ENCODE measurements at regions not wholly inside any gene's neighbourhood (a gene's known extent, or its start where the extent isn't known, plus 50 kb on each side); places are given as distances from the start of the nearest gene placed in this dataset.

DNA sequence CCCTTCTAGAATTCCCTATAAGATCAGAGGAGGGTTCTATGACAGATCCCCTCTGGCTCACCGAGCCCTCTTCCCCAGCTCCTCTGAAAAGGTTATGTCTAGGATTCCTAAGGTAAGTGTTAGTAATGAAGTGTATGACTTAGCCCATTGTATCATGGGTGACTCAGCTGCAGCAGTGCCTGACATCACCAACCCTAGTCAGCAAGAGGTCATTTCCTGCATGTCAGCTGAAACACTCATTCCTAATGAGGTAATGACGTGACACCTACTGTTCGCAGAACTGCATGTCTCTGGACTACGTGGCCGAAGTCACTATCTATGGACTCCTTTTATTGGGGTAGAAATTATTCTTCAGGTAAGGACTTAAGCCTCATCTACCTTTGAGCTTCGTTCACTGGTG is 196.1 kb upstream of the MYT1L start:
- H3K4me3 ChIP-seq (ENCODE audit: low read depth, low read length): no peak overlapping the region
- TF ChIP-seq, protein P1, sequence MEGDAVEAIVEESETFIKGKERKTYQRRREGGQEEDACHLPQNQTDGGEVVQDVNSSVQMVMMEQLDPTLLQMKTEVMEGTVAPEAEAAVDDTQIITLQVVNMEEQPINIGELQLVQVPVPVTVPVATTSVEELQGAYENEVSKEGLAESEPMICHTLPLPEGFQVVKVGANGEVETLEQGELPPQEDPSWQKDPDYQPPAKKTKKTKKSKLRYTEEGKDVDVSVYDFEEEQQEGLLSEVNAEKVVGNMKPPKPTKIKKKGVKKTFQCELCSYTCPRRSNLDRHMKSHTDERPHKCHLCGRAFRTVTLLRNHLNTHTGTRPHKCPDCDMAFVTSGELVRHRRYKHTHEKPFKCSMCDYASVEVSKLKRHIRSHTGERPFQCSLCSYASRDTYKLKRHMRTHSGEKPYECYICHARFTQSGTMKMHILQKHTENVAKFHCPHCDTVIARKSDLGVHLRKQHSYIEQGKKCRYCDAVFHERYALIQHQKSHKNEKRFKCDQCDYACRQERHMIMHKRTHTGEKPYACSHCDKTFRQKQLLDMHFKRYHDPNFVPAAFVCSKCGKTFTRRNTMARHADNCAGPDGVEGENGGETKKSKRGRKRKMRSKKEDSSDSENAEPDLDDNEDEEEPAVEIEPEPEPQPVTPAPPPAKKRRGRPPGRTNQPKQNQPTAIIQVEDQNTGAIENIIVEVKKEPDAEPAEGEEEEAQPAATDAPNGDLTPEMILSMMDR (IDR thresholded peaks at IDR 0.05; ENCODE audit: insufficient read depth, low read length): no peak
- no peak for DNase-seq (ENCODE audit: low read depth)

DNA sequence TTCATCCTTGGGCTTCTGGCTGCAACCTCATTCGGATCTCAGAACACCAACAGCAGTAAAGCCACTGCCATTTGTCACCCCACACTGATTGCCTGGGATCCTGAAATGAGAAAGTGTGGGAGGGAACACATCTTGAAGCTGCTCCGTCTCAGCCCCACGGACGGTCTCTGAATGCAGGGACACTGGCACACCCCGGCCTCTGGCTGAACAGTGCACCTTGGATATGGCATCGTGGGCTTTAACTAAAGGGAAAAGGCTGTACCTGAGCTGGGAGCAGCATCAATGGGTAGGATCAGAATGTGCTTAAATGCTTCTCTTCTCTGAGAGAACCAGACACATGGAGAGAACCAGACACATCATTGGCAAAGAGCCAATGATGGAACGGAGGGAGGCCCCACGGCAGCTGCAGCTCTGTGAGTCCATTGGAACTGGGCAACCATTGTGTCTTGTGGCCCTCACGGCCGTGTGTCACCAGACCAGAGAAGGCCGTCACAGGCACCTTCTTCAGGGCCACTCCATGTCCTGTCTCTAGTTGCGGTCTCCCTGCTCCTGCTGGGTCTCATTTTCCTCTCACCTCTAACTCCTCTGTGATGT is 193.4 kb upstream of the MYT1L start:
- H3K4me3 ChIP-seq (ENCODE audit: low read depth, low read length): no peak overlapping the region
- TF ChIP-seq, protein P1 (IDR thresholded peaks at IDR 0.05; ENCODE audit: insufficient read depth, low read length): no peak
- DNase-seq (ENCODE audit: low read depth): no peak

DNA sequence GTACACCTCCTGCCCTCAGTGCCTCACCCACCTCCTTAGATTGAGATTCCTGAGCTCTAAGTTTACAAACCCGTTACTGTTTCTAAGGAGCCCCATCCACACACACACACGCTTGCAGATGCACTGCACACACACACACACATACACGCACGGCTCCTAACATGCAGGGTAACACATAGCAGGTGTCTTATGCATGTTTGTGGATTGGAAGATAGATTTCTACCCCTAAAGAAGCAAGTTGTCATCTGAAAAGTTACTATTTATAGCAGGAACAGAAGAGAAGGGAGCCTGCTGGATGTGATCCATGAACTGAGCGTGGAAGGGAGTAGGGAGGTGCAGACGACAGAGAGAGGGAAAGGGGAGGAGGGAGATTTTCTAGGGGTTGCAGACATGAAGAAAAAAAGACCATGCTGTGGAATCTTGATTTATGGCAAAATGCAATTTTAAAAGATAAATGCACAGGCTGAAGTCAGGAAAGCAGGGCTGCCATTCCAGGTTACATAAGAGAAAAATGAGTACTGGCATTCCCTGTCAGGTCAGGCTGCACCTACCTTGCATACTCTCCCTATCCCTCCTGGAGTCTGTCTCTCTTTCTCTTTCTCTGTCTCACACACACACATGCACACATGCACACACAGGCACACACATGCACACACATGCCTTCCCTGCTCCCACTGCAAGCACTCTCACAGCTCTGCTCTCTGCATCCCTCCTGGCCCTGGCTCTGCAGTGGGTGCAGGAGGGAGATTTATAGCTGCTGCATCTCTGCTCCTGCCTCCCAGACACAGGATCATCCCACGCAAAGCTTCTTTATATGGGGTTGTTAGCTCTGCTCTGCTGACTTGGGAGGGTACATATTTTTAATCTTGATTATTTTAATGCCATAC is 192.6 kb upstream of the MYT1L start:
- DNase-seq (ENCODE audit: low read depth): no peak
- H3K4me3 ChIP-seq (ENCODE audit: low read depth, low read length): no peak overlapping the region
- TF ChIP-seq, protein P1 (IDR thresholded peaks at IDR 0.05; ENCODE audit: insufficient read depth, low read length): no peak

DNA sequence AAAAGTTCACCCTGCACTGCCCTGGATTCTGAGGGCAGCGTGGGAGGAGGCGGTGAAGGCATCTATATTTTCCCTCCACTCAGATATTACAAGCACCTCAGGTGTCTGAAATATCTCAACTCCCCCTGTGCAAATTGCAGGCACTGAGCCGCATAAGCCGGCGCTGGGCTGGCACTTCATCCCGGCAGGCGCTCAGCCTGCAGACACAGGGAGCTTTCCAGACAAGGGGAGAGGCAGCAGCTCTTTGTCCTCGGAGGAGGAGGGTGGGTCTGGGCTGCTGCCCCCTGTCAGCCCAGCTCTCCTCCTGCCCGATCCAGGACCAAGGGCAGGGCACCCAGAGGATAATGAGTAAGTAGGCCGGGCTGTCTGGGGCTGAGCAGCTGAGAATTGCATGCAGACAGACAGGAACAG is 189.3 kb upstream of the MYT1L start:
- H3K4me3 ChIP-seq (ENCODE audit: low read depth, low read length): no peak overlapping the region
- TF ChIP-seq, protein P1 (IDR thresholded peaks at IDR 0.05; ENCODE audit: insufficient read depth, low read length): no peak
- DNase-seq (ENCODE audit: low read depth): no peak

DNA sequence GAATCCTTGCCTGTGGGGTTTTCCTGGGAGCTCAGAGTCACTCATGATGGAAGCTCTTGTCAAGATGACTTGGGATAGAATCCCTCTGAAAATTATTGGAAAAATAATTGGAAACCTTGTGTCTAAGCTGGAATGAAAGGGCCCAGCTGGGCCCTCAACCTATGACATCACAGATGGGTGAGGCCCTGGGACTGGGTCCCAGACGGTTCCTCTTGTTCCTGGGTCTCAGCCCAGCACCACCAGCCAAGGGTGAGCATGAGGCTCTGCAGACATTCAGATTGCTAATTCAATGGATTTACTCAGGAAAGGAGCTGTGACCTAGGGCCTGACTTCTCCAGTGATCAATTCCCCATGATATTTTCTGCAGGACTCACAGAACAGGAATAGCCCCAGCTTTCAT is 188.3 kb upstream of the MYT1L start:
- DNase-seq (ENCODE audit: low read depth): no peak
- H3K4me3 ChIP-seq (ENCODE audit: low read depth, low read length): no peak overlapping the region
- TF ChIP-seq, protein P1 (IDR thresholded peaks at IDR 0.05; ENCODE audit: insufficient read depth, low read length): no peak

DNA sequence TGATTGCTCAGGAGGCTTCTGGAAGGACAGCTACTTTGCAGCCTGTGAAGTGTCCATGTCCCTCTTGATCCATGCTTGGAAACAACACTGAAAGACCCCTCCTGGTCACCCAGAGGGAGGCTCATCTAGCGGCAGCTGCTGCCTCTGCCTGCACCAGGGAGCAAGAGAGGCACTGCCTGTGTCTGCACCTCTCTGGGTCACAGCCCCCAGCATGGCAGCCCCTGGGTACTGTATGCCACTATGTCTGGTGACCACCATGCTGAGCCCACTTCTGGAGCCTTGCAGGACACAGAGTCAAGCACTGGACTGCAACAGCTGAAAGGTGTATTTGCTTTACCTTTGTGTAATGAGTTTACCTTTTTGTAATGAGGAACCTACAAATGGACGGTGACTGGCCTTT is 186.3 kb upstream of the MYT1L start:
- no peak for DNase-seq (ENCODE audit: low read depth)
- TF ChIP-seq, protein P1 (IDR thresholded peaks at IDR 0.05; ENCODE audit: insufficient read depth, low read length): no peak
- H3K4me3 ChIP-seq (ENCODE audit: low read depth, low read length): no peak overlapping the region

Data from fibroblast of the aortic adventitia (primary cell).